ENCODE measurements at regions not wholly inside any gene's neighbourhood (a gene's known extent, or its start where the extent isn't known, plus 50 kb on each side); places are given as distances from the start of the nearest gene placed in this dataset.
"Not testable (repeated sequence)": the region's sequence is repeated elsewhere in the genome, so short reads cannot be mapped to it uniquely, and the experiment has no call there.

DNA sequence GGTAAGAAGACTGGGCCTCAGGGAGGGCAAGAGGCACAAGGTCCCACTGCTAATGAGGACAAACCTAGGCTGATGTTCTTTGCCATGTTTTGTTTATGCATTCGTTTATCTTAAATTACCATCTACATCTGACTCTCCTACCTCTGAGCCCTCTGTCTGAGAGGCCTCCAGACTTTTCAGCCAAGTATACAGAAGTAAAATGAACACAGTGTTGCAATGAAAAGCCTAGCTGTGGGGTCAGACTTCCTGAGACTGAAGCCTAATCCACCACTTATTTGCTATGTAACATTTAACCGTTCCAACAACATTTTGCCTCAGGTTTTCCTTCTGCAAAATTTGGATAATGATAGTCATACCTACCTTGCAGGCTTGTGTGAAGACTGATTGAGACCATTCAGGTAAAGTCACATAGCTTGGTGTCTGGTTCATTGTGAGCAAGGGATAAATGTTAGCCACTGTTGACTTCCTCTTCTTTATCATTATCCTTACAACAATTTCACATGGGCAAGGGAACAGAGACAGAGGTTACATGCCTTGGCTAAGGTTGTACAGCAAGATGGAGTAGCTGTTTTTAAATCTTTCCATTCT, 374.9 kb upstream of the CLINT1 start:
- H3K79me2 ChIP-seq (ENCODE audit: low read length): no peaks in the 10 kb centered on the region
- DNase-seq: no peak
- no peaks in the 10 kb centered on the region for H4K20me1 ChIP-seq (ENCODE audit: insufficient read depth, low read depth, low read length)
- no peak overlapping the region for H2AFZ ChIP-seq (ENCODE audit: low read length)
- no peaks in the 10 kb centered on the region for H3K9me3 ChIP-seq (ENCODE audit: low read length)
- H3K4me1 ChIP-seq (ENCODE audit: low read length): no peaks in the 10 kb centered on the region
- H3K4me2 ChIP-seq (ENCODE audit: low read depth, low read length, poor library complexity, severe bottlenecking): no peak overlapping the region
- H3K4me3 ChIP-seq (ENCODE audit: low read length): no peak overlapping the region
- H3K9ac ChIP-seq (ENCODE audit: low read length): no peak overlapping the region
- no peaks in the 10 kb centered on the region for H3K27me3 ChIP-seq (ENCODE audit: low read length)
- no peak overlapping the region for H3K27ac ChIP-seq (ENCODE audit: low read length)
- H3K36me3 ChIP-seq (ENCODE audit: insufficient read depth, low read length): no peaks in the 10 kb centered on the region
- H3K9me2 ChIP-seq (replicated peaks; ENCODE audit: insufficient read depth, low read length): no peaks in the 10 kb centered on the region

DNA sequence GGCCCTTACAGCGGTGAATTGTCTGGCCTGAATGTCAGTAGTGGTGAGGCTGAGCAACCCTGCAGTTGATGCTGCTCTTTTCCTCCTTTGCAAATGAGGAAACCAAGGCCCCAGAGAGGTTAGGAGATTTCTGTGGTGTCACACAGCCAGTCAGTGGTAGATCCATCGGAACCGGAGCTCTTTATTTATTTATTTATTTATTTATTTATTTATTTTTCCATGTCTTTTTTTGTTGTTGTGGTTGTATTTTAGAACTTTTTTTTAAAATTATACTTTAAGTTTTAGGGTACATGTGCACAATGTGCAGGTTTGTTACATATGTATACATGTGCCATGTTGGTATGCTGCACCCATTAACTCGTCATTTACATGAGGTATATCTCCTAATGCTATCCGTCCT, 368.4 kb upstream of the CLINT1 start:
- H3K79me2 ChIP-seq (ENCODE audit: low read length): not testable (repeated sequence)

DNA sequence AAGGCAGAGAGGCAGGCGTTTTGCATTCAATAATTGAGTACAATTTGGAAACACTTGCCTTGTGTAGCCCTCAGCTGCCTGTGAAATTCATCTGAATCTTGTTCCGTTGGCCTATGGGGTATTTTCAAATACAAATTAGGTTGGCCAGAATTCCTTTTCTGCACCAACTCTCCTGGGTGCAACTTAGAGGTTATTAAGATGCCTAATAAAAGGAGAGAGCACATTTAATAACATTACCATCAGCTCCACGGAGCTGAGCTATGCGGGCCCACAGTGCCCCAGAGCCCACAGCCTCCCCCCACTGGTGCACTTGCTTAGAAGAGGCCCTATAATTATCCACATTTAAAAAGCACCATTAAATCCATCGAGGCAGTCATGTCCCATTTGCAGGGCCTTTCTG, 367.6 kb upstream of the CLINT1 start:
- DNase-seq: no peak
- H4K20me1 ChIP-seq (ENCODE audit: insufficient read depth, low read depth, low read length): no peaks in the 10 kb centered on the region
- no peak overlapping the region for H3K4me3 ChIP-seq (ENCODE audit: low read length)
- H3K4me1 ChIP-seq (ENCODE audit: low read length): no peaks in the 10 kb centered on the region
- H3K9me2 ChIP-seq (replicated peaks; ENCODE audit: insufficient read depth, low read length): no peaks in the 10 kb centered on the region
- no peak overlapping the region for H3K27ac ChIP-seq (ENCODE audit: low read length)
- no peak overlapping the region for H3K9ac ChIP-seq (ENCODE audit: low read length)
- no peaks in the 10 kb centered on the region for H3K36me3 ChIP-seq (ENCODE audit: insufficient read depth, low read length)
- H3K27me3 ChIP-seq (ENCODE audit: low read length): no peaks in the 10 kb centered on the region
- no peak overlapping the region for H2AFZ ChIP-seq (ENCODE audit: low read length)
- no peak overlapping the region for H3K4me2 ChIP-seq (ENCODE audit: low read depth, low read length, poor library complexity, severe bottlenecking)
- no peaks in the 10 kb centered on the region for H3K9me3 ChIP-seq (ENCODE audit: low read length)
- H3K79me2 ChIP-seq (ENCODE audit: low read length): no peaks in the 10 kb centered on the region

More for the DNA sequence above, 368.4 kb upstream of the CLINT1 start:
- not testable (repeated sequence) for H3K4me1 ChIP-seq (ENCODE audit: low read length); H3K4me2 ChIP-seq (ENCODE audit: low read depth, low read length, poor library complexity, severe bottlenecking); H3K27ac ChIP-seq (ENCODE audit: low read length); H3K36me3 ChIP-seq (ENCODE audit: insufficient read depth, low read length); H3K27me3 ChIP-seq (ENCODE audit: low read length); H3K9me3 ChIP-seq (ENCODE audit: low read length); H4K20me1 ChIP-seq (ENCODE audit: insufficient read depth, low read depth, low read length); H3K4me3 ChIP-seq (ENCODE audit: low read length); H3K9ac ChIP-seq (ENCODE audit: low read length); H3K9me2 ChIP-seq (replicated peaks; ENCODE audit: insufficient read depth, low read length); H2AFZ ChIP-seq (ENCODE audit: low read length); DNase-seq

DNA sequence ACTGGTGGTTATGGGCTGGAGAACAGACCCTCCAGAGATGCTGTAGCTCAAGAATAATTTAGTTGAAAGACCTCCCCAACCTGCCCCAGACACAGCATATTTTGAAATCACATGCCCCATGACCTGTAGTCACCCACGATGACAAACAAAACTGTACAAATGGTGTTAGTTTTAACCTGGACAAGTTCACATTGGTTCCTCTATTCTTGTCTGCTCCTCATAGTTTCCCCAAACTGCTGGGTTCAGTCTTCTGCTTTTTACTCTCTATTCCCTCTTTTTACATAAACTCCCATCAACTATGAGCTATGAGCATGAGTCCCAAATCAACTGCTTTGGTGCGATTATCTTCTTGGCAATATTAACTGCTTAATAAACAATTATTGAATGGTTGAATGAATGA, 365.3 kb upstream of the CLINT1 start:
- Histone ChIP-seq H3K36me3 (ENCODE audit: insufficient read depth, low read length) (no peaks in the 10 kb centered on the region), H3K9ac (ENCODE audit: low read length) (no peak overlapping the region), H3K9me3 (ENCODE audit: low read length) (no peaks in the 10 kb centered on the region), H3K79me2 (ENCODE audit: low read length) (no peaks in the 10 kb centered on the region), H4K20me1 (ENCODE audit: insufficient read depth, low read depth, low read length) (no peaks in the 10 kb centered on the region), H3K4me2 (ENCODE audit: low read depth, low read length, poor library complexity, severe bottlenecking) (no peak overlapping the region), H3K9me2 (replicated peaks; ENCODE audit: insufficient read depth, low read length) (no peaks in the 10 kb centered on the region), H3K27ac (ENCODE audit: low read length) (no peak overlapping the region), H3K27me3 (ENCODE audit: low read length) (no peaks in the 10 kb centered on the region), H3K4me3 (ENCODE audit: low read length) (no peak overlapping the region), H3K4me1 (ENCODE audit: low read length) (no peaks in the 10 kb centered on the region), H2AFZ (ENCODE audit: low read length) (no peak overlapping the region)
- no peak for DNase-seq

DNA sequence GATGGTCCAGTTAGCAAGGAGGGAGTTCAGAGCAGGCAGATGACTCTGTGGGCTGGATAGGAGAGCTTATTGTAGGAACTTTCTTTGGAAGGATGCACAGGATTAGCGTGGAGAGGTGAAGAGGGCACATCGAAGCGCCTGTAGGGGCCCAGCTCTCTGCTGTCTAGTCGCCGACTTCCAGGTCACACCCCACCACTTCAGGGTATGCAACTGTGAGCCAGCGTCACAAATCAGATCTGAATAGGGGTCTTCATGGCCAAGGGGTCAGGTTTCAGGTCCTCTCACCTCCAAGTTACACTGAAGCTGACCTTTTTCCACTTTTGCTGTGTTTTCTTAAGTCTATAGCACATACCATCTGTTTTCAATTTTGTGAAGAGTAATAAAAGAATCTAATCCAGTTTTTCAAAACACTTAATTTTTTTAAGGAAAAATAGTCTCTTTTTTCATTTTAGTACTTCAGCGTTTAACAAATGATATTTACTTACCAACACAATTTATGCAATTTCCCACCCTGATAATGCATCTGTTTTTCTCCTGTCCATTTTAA, 364.2 kb upstream of the CLINT1 start:
- Histone ChIP-seq H3K9ac (ENCODE audit: low read length) (no peak overlapping the region), H3K9me2 (replicated peaks; ENCODE audit: insufficient read depth, low read length) (no peaks in the 10 kb centered on the region), H3K79me2 (ENCODE audit: low read length) (no peaks in the 10 kb centered on the region), H3K4me1 (ENCODE audit: low read length) (no peaks in the 10 kb centered on the region), H3K36me3 (ENCODE audit: insufficient read depth, low read length) (no peaks in the 10 kb centered on the region), H3K9me3 (ENCODE audit: low read length) (no peaks in the 10 kb centered on the region), H4K20me1 (ENCODE audit: insufficient read depth, low read depth, low read length) (no peaks in the 10 kb centered on the region), H3K27me3 (ENCODE audit: low read length) (no peaks in the 10 kb centered on the region), H3K4me2 (ENCODE audit: low read depth, low read length, poor library complexity, severe bottlenecking) (no peak overlapping the region), H3K4me3 (ENCODE audit: low read length) (no peak overlapping the region), H2AFZ (ENCODE audit: low read length) (no peak overlapping the region), H3K27ac (ENCODE audit: low read length) (no peak overlapping the region)
- no peak for DNase-seq

DNA sequence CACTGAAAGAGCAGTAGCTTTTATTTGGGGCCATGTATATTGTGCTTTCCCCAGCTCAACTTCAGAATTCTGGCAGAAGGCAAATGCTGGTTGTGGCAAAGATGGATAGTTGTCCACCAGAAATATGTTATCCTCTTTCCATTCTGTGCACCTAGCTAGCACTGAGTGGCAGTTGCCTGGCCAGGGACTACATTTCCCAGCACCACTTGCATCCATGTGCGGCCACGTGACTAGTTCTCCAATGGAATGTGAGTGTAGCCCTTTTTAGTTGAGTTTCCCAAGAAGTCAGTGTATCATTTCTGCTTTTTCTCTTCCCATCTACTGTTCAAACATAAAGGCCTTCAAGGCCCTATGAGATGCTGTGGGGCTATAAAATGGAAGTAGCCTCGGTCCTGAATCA, 354.0 kb upstream of the CLINT1 start:
- no peak for DNase-seq
- no peak overlapping the region for H3K4me2 ChIP-seq (ENCODE audit: low read depth, low read length, poor library complexity, severe bottlenecking)
- H3K9ac ChIP-seq (ENCODE audit: low read length): no peak overlapping the region
- no peaks in the 10 kb centered on the region; the same call in 1 of the 2 replicates for H3K9me2 ChIP-seq (replicated peaks; ENCODE audit: insufficient read depth, low read length)
- no peaks in the 10 kb centered on the region for H3K9me3 ChIP-seq (ENCODE audit: low read length)
- H3K79me2 ChIP-seq (ENCODE audit: low read length): no peaks in the 10 kb centered on the region
- H3K36me3 ChIP-seq (ENCODE audit: insufficient read depth, low read length): no peaks in the 10 kb centered on the region
- H3K4me3 ChIP-seq (ENCODE audit: low read length): no peak overlapping the region
- H3K4me1 ChIP-seq (ENCODE audit: low read length): 0 out of 2 replicates have a peak, but pooled peaks cover 5% of the 10 kb centered on the region
- H3K27ac ChIP-seq (ENCODE audit: low read length): no peak overlapping the region
- no peak overlapping the region for H2AFZ ChIP-seq (ENCODE audit: low read length)
- no peaks in the 10 kb centered on the region for H3K27me3 ChIP-seq (ENCODE audit: low read length)
- no peaks in the 10 kb centered on the region for H4K20me1 ChIP-seq (ENCODE audit: insufficient read depth, low read depth, low read length)

DNA sequence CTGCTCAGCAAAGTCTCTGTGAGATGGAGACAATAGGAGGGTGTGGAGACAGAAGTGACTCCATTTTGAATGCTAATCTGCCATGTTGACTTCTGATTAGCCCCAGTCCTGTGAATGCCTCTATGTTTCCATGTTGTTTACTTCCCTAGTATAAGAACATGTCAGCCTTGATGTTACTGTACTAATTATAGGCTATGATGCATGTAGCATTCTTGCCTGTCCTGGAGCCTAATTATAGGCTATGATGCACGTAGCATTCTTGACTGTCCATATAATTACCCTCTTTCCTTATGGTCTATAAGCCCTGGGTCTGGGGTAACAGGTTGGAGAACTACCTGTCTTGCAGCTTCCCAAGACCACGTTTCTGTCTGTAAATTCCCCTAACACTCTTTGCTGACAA, 353.3 kb upstream of the CLINT1 start:
- Histone ChIP-seq H3K4me1 (ENCODE audit: low read length) (0 out of 2 replicates have a peak, but pooled peaks cover 5% of the 10 kb centered on the region), H3K4me3 (ENCODE audit: low read length) (no peak overlapping the region), H3K79me2 (ENCODE audit: low read length) (no peaks in the 10 kb centered on the region), H3K27ac (ENCODE audit: low read length) (no peak overlapping the region), H3K27me3 (ENCODE audit: low read length) (no peaks in the 10 kb centered on the region), H3K9me2 (replicated peaks; ENCODE audit: insufficient read depth, low read length) (no peaks in the 10 kb centered on the region; the same call in 1 of the 2 replicates), H3K9ac (ENCODE audit: low read length) (no peak overlapping the region), H3K4me2 (ENCODE audit: low read depth, low read length, poor library complexity, severe bottlenecking) (no peak overlapping the region), H4K20me1 (ENCODE audit: insufficient read depth, low read depth, low read length) (no peaks in the 10 kb centered on the region), H2AFZ (ENCODE audit: low read length) (no peak overlapping the region), H3K36me3 (ENCODE audit: insufficient read depth, low read length) (no peaks in the 10 kb centered on the region), H3K9me3 (ENCODE audit: low read length) (no peaks in the 10 kb centered on the region)
- DNase-seq: no peak

DNA sequence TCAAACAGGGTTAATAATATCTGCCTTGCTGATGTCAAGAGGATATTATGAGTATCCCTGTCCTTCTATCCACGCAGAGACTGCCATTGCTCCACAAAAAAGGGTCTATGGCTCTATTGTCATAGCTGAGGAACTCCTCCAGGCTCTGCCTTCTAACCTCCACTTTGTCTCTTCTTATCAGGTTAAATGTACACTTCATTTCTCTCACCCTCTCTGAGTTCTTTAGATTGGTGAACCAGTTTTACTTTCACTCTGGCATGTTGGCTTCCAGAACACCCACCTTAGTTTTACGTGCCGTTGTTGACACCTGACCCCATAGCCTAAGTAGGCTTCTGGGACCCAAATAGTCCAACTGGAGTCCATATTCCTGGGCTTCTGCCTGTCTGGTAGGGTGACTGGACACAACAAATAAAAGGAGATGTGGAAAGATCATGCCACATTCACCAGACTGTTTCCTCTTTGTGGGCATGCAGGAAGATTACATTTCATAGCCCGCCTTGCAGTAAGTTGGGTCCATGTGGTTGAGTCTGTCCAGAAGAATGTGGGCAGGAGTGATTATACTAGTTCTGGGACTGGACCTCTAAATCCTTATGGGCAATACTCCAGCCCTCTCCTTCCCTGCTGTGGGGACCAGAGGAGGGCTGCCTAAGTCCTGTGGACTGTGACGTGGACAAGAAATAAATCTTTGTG, 350.4 kb upstream of the CLINT1 start:
- no peaks in the 10 kb centered on the region for H3K27me3 ChIP-seq (ENCODE audit: low read length)
- H3K4me3 ChIP-seq (ENCODE audit: low read length): no peak overlapping the region
- no peaks in the 10 kb centered on the region; the same call in 1 of the 2 replicates for H3K9me2 ChIP-seq (replicated peaks; ENCODE audit: insufficient read depth, low read length)
- no peak for DNase-seq
- no peak overlapping the region for H2AFZ ChIP-seq (ENCODE audit: low read length)
- no peaks in the 10 kb centered on the region for H3K36me3 ChIP-seq (ENCODE audit: insufficient read depth, low read length)
- H3K79me2 ChIP-seq (ENCODE audit: low read length): no peaks in the 10 kb centered on the region
- no peaks in the 10 kb centered on the region for H3K9me3 ChIP-seq (ENCODE audit: low read length)
- H3K9ac ChIP-seq (ENCODE audit: low read length): no peak overlapping the region
- no peaks in the 10 kb centered on the region for H4K20me1 ChIP-seq (ENCODE audit: insufficient read depth, low read depth, low read length)
- H3K4me2 ChIP-seq (ENCODE audit: low read depth, low read length, poor library complexity, severe bottlenecking): no peak overlapping the region
- no peak overlapping the region for H3K27ac ChIP-seq (ENCODE audit: low read length)
- peaks cover 13% of the 10 kb centered on the region for H3K4me1 ChIP-seq (ENCODE audit: low read length)
